Endodermal cell (in vitro differentiated cells): ENCODE measurements at regions not wholly inside any gene's neighbourhood (a gene's known extent, or its start where the extent isn't known, plus 50 kb on each side); places are given as distances from the start of the nearest gene placed in this dataset.

Experiments used
- DNase-seq: peaks from one replicate; pipeline ENCODE4 v3.0.0-alpha.2; 2017
- H3K27ac ChIP-seq: 2 replicates; pipeline ENCODE4 v1.5.1; 2013; ENCODE audit warnings: mild to moderate bottlenecking, low read depth, low read length, moderate library complexity
- H3K27me3 ChIP-seq: 2 replicates; pipeline ENCODE4 v1.6.1; 2013; ENCODE audit warnings: mild to moderate bottlenecking, low read length, moderate library complexity; ENCODE audit not compliant: insufficient read depth, control insufficient read depth, poor library complexity, severe bottlenecking
- H3K36me3 ChIP-seq: 2 replicates; pipeline ENCODE4 v1.7.0; 2013; ENCODE audit warnings: mild to moderate bottlenecking, low read length, moderate library complexity; ENCODE audit not compliant: control insufficient read depth, insufficient read depth
- H3K4me1 ChIP-seq: one replicate; pipeline ENCODE4 v1.7.0; 2013; ENCODE audit warnings: low read length; ENCODE audit not compliant: control insufficient read depth, insufficient read depth
- H3K4me3 ChIP-seq: 2 replicates; pipeline ENCODE4 v1.5.1; 2013; ENCODE audit warnings: mild to moderate bottlenecking, low read length, moderate library complexity
- H3K9ac ChIP-seq: 2 replicates; pipeline ENCODE4 v1.6.1; 2013; ENCODE audit warnings: mild to moderate bottlenecking, low read length, moderate library complexity; ENCODE audit not compliant: poor library complexity, severe bottlenecking; ENCODE audit errors: extremely low read depth
- H3K9me3 ChIP-seq: 2 replicates; pipeline ENCODE4 v1.6.1; 2013; ENCODE audit warnings: mild to moderate bottlenecking, low read length, moderate library complexity; ENCODE audit not compliant: control insufficient read depth
- H3K27ac Mint-ChIP-seq: 2 replicates; pipeline ENCODE4 v1.8.0; 2020; ENCODE audit warnings: mixed read lengths
- H3K27me3 Mint-ChIP-seq: 2 replicates; pipeline ENCODE4 v1.8.0; 2021; ENCODE audit warnings: mild to moderate bottlenecking, mixed read lengths; ENCODE audit not compliant: insufficient read depth
- H3K36me3 Mint-ChIP-seq: 2 replicates; pipeline ENCODE4 v1.8.0; 2020; ENCODE audit warnings: low read depth, mixed read lengths
- H3K4me1 Mint-ChIP-seq: 2 replicates; pipeline ENCODE4 v1.8.0; 2020; ENCODE audit warnings: mixed read lengths
- H3K4me3 Mint-ChIP-seq: 2 replicates; pipeline ENCODE4 v1.8.0; 2020; ENCODE audit warnings: mild to moderate bottlenecking, moderate library complexity, mixed read lengths
- H3K9me3 Mint-ChIP-seq: 2 replicates; pipeline ENCODE4 v1.8.0; 2020; ENCODE audit warnings: mild to moderate bottlenecking, mixed read lengths
- WGBS, 2 experiments: methylation state at CpG; one replicate each; pipeline versions ENCODE4 v1.1.5 to v1.1.7; 2013; ENCODE audit warnings: missing lambda C conversion rate in 2 of 2, mixed read lengths in 1 of 2; ENCODE audit not compliant: insufficient coverage in 1 of 2, insufficient read length in 1 of 2; 5-methylcytosine and 5-hydroxymethylcytosine counted together
- TF ChIP-seq, protein P1 (sequence below): fragments of 200-600 bp; sonication (generic); conservative IDR thresholded peaks from 2 replicates; pipeline ENCODE4 v1.5.0; 2021; ENCODE audit warnings: antibody characterized with exemption, mild to moderate bottlenecking

DNA sequence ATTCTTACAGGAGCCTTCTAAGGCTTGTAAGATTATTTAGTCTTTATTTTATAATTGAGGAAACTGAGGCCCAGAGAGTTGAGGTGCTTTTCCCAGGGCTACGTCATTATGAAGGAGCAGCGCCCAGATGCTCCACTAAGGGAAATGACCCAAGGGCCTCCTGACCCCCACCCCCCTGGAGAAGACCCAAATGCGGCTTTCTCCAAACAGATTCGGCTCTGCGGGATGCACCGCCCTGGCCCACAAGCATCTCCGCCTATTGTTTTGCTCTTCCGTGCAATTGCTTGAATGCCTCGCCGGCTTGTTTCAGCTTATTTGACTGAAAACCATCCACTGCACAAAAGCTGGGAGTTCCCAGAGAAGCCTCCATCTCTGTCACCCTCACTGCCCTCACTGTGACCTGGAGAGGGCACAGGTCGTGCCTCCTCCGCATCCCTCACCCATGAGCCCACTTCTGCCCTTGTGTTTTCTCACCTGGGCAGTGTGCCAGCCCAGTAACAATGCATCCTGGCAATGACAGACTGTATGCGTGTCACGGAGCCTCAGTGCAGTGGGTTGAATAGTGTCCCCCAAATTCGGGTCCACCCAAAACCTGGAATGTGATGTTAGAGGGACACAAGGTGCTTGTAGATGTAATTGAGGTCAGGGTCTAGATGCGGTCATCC, 790.2 kb downstream of the TBC1D22A start:
- H3K27ac Mint-ChIP-seq, result no peak overlapping the region
- peaks cover 91% of the 10 kb centered on the region for H3K9me3 Mint-ChIP-seq
- Histone ChIP-seq H3K9me3 (peaks cover 50% of the 10 kb centered on the region), H3K4me3 (no peak overlapping the region), H3K4me1 (no peaks in the 10 kb centered on the region), H3K36me3 (no peaks in the 10 kb centered on the region), H3K27ac (no peak overlapping the region), H3K9ac (no peak overlapping the region), H3K27me3 (no peaks in the 10 kb centered on the region)
- TF ChIP-seq, protein P1, sequence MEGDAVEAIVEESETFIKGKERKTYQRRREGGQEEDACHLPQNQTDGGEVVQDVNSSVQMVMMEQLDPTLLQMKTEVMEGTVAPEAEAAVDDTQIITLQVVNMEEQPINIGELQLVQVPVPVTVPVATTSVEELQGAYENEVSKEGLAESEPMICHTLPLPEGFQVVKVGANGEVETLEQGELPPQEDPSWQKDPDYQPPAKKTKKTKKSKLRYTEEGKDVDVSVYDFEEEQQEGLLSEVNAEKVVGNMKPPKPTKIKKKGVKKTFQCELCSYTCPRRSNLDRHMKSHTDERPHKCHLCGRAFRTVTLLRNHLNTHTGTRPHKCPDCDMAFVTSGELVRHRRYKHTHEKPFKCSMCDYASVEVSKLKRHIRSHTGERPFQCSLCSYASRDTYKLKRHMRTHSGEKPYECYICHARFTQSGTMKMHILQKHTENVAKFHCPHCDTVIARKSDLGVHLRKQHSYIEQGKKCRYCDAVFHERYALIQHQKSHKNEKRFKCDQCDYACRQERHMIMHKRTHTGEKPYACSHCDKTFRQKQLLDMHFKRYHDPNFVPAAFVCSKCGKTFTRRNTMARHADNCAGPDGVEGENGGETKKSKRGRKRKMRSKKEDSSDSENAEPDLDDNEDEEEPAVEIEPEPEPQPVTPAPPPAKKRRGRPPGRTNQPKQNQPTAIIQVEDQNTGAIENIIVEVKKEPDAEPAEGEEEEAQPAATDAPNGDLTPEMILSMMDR, result no peak
- no peaks in the 10 kb centered on the region for H3K4me1 Mint-ChIP-seq
- no peak overlapping the region for H3K4me3 Mint-ChIP-seq
- no peaks in the 10 kb centered on the region for H3K27me3 Mint-ChIP-seq
- 78 to 81% methylated on average over 15 to 16 of the region's 16 CpGs for WGBS, 2 experiments
- no peaks in the 10 kb centered on the region for H3K36me3 Mint-ChIP-seq
- DNase-seq, result no peak

DNA sequence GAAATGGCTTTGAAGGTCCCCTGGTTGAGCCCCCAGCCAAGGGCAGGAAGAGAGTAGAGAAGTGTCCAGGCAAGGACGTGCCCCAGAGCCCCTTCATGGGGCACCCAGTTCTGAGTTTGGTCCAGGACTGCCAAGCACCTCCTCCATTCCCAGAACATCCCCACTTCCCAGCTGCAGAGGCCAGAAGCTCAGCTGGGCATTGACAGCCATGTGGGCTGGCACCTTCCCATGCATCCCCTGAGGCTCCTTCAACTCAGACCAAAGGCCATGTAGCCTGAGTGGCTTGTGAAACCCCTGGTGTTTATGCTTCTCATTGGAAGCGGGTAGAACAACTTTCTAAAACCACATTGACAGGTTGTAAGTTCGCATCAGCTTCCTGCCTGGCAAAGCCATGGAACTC, 789.6 kb downstream of the TBC1D22A start:
- Histone ChIP-seq H3K4me3 (no peak overlapping the region), H3K9ac (no peak overlapping the region), H3K36me3 (no peaks in the 10 kb centered on the region), H3K4me1 (no peaks in the 10 kb centered on the region), H3K27ac (no peak overlapping the region), H3K27me3 (no peaks in the 10 kb centered on the region), H3K9me3 (peaks cover 43% of the 10 kb centered on the region)
- Mint-ChIP-seq H3K4me1 (no peaks in the 10 kb centered on the region), H3K36me3 (no peaks in the 10 kb centered on the region), H3K27me3 (no peaks in the 10 kb centered on the region), H3K27ac (no peak overlapping the region), H3K4me3 (no peak overlapping the region), H3K9me3 (peaks cover 91% of the 10 kb centered on the region)
- WGBS, 2 experiments, result 55 to 71% methylated on average over 2 to 3 of the region's 3 CpGs
- TF ChIP-seq, protein P1, result no peak
- no peak for DNase-seq

DNA sequence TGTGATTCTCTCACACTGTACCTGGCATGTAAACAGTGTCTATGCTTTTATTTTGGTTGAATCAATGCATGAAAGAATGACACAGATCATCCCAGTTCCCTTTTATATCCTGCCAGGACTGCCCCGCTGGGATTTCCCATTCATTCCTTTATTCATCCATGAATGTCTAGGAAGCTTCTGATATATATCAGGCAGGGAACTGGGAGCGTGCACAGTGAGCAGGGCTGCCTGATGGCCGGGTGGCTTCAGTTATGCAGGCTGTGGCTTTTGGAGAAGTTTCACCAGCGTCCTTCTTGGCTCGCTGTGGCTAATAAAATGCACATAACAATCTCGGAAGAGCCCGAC, 789.0 kb downstream of the TBC1D22A start:
- Histone ChIP-seq H3K27me3 (no peaks in the 10 kb centered on the region), H3K27ac (no peak overlapping the region), H3K9me3 (peaks cover 37% of the 10 kb centered on the region), H3K36me3 (no peaks in the 10 kb centered on the region), H3K4me3 (no peak overlapping the region), H3K9ac (no peak overlapping the region), H3K4me1 (no peaks in the 10 kb centered on the region)
- TF ChIP-seq, protein P1, result no peak
- H3K27ac Mint-ChIP-seq, result no peak overlapping the region
- DNase-seq, result no peak
- no peak overlapping the region for H3K4me3 Mint-ChIP-seq
- no peaks in the 10 kb centered on the region for H3K4me1 Mint-ChIP-seq
- WGBS, 2 experiments, result 76 to 78% methylated on average over 6 to 7 of the region's 7 CpGs
- no peaks in the 10 kb centered on the region for H3K27me3 Mint-ChIP-seq
- no peaks in the 10 kb centered on the region for H3K36me3 Mint-ChIP-seq
- peaks cover 91% of the 10 kb centered on the region for H3K9me3 Mint-ChIP-seq
